ENCODE measurements at regions not wholly inside any gene's neighbourhood (a gene's known extent, or its start where the extent isn't known, plus 50 kb on each side); places are given as distances from the start of the nearest gene placed in this dataset.

GRCh38 chr5:154575546-154576428 is 97.8 kb upstream of the HAND1 start:
- H3K79me2 ChIP-seq (ENCODE audit: control insufficient read depth, insufficient read depth, low read length): no peaks in the 10 kb centered on the region
- POLR2A ChIA-PET: no interaction called here
- no peak overlapping the region for H2AFZ ChIP-seq (ENCODE audit: low read depth, low read length)
- no peak overlapping the region for H3K4me3 ChIP-seq (replicated peaks in 1 of 3; ENCODE audit: insufficient read depth in 1 of 3, low read depth in 1 of 3, low read length in 3 of 3)
- H3K4me1 ChIP-seq (ENCODE audit: control insufficient read depth, extremely low read depth, insufficient read depth, low read length): no peaks in the 10 kb centered on the region
- no peak overlapping the region for H3K9ac ChIP-seq (replicated peaks; ENCODE audit: extremely low read depth, insufficient read depth, low read length)
- no peak overlapping the region for H3K4me2 ChIP-seq (ENCODE audit: insufficient read depth, low read length)
- no peaks in the 10 kb centered on the region for H4K20me1 ChIP-seq (replicated peaks; ENCODE audit: control insufficient read depth, extremely low read depth, insufficient read depth, low read length)
- dilution Hi-C loops (cut with MboI; ENCODE audit: extremely low pct_ligation_motif_present, low sequenced_read_pairs) (no loop called here), intact Hi-C loops (cut with micrococcal nuclease) (no loop called here)
- H3K36me3 ChIP-seq (ENCODE audit: control insufficient read depth in 2 of 2, extremely low read depth in 1 of 2, insufficient read depth in 2 of 2, low read length in 2 of 2): no peaks in the 10 kb centered on the region
- FAIRE-seq (no peak), DNase-seq (ENCODE audit: low read depth, low spot score) (no peak)
- H3K9me1 ChIP-seq (replicated peaks; ENCODE audit: control insufficient read depth, extremely low read depth, insufficient read depth, low read length): no peaks in the 10 kb centered on the region
- CTCF ChIA-PET: interaction anchor here (1.0 to 1.6 kb wide), 3 partner anchors 55 to 601 kb away, joined by 4 to 5 read pairs (median 4); no protein-coding TSS in a partner anchor
- no TSS peak for BruUV-seq (replicated peaks)
- no peaks in the 10 kb centered on the region for H3K9me3 ChIP-seq (replicated peaks; ENCODE audit: control insufficient read depth, insufficient read depth, low read length)
- TF ChIP-seq MYC (IDR thresholded peaks at IDR 0.05; ENCODE audit: low read depth, low read length) (no peak), CTCF (IDR thresholded peaks at IDR 0.05; ENCODE audit: extremely low read depth in 1 of 2, insufficient read depth in 1 of 2, low read depth in 1 of 2, low read length in 2 of 2) (no peak), MAX (IDR thresholded peaks at IDR 0.05; ENCODE audit: insufficient read depth, insufficient read length) (no peak), GATA2 (IDR thresholded peaks at IDR 0.05; ENCODE audit: insufficient read depth, insufficient read length, low read depth, low read length) (no peak), EZH2 (IDR thresholded peaks at IDR 0.05; ENCODE audit: borderline replicate concordance, low read depth, low read length, severe bottlenecking) (no peak), JUN (IDR thresholded peaks at IDR 0.05; ENCODE audit: borderline replicate concordance, insufficient read depth, insufficient read length, low read depth) (no peak), POLR2AphosphoS5 (IDR thresholded peaks at IDR 0.05; ENCODE audit: insufficient read depth, low read depth, low read length) (no peak), FOS (IDR thresholded peaks at IDR 0.05; ENCODE audit: borderline replicate concordance, insufficient read depth, low read length) (no peak), POLR2A (IDR thresholded peaks at IDR 0.05; ENCODE audit: low read depth, low read length) (no peak)
- peaks cover 12 to 13% of the 10 kb centered on the region in 2 experiments for H3K27me3 ChIP-seq (ENCODE audit: control insufficient read depth in 2 of 2, insufficient read depth in 2 of 2, low read length in 2 of 2)
- H3K27ac ChIP-seq (ENCODE audit: insufficient read depth, low read depth, low read length): no peak overlapping the region

Data from endothelial cell of umbilical vein (primary cell).